ES-I3 (cell line): ENCODE measurements at regions not wholly inside any gene's neighbourhood (a gene's known extent, or its start where the extent isn't known, plus 50 kb on each side); places are given as distances from the start of the nearest gene placed in this dataset.

Source experiments
- H3K36me3 ChIP-seq: 2 replicates; pipeline ENCODE4 v1.6.1; 2013; ENCODE audit warnings: mild to moderate bottlenecking, low read length, control low read depth, moderate library complexity; ENCODE audit not compliant: insufficient read depth
- H3K4me1 ChIP-seq: 2 replicates; pipeline ENCODE4 v1.6.1; 2013; ENCODE audit warnings: mild to moderate bottlenecking, control low read depth, low read length; ENCODE audit not compliant: insufficient read depth
- H3K9ac ChIP-seq: 2 replicates; pipeline ENCODE4 v1.6.1; 2013; ENCODE audit warnings: low read depth, mild to moderate bottlenecking, low read length, moderate library complexity
- H3K9me3 ChIP-seq: 2 replicates; pipeline ENCODE4 v1.6.1; 2013; ENCODE audit warnings: mild to moderate bottlenecking, low read length, moderate library complexity; ENCODE audit not compliant: control insufficient read depth, insufficient read depth

- Histone ChIP-seq H3K4me1 (no peaks in the 10 kb centered on the region), H3K36me3 (no peaks in the 10 kb centered on the region), H3K9me3 (no peaks in the 10 kb centered on the region), H3K9ac (no peak overlapping the region)
Measured at GRCh38 chr7:18126281-18126680, 98.6 kb upstream of the PRPS1L1 start.

GRCh38 chr7:18128846-18129245 is 101.2 kb upstream of the PRPS1L1 start:
- no peaks in the 10 kb centered on the region for H3K4me1 ChIP-seq

GRCh38 chr7:18132811-18133210 is 105.2 kb upstream of the PRPS1L1 start:
- no peaks in the 10 kb centered on the region for H3K36me3 ChIP-seq
- no peak overlapping the region for H3K9ac ChIP-seq
- no peaks in the 10 kb centered on the region for H3K4me1 ChIP-seq
- H3K9me3 ChIP-seq: no peaks in the 10 kb centered on the region

More at GRCh38 chr7:18128846-18129245, 101.2 kb upstream of the PRPS1L1 start:
- Histone ChIP-seq H3K9me3 (no peaks in the 10 kb centered on the region), H3K36me3 (no peaks in the 10 kb centered on the region), H3K9ac (no peak overlapping the region)

- Histone ChIP-seq H3K9ac (no peak overlapping the region), H3K36me3 (no peaks in the 10 kb centered on the region), H3K4me1 (no peaks in the 10 kb centered on the region), H3K9me3 (no peaks in the 10 kb centered on the region)
Measured at GRCh38 chr7:18133921-18134320, 106.3 kb upstream of the PRPS1L1 start.

GRCh38 chr7:18140943-18141342 is 113.3 kb upstream of the PRPS1L1 start:
- peaks cover 6% of the 10 kb centered on the region; the same call in 1 of the 2 replicates for H3K4me1 ChIP-seq
- H3K36me3 ChIP-seq: no peaks in the 10 kb centered on the region
- H3K9me3 ChIP-seq: no peaks in the 10 kb centered on the region
- H3K9ac ChIP-seq: no peak overlapping the region

- Histone ChIP-seq H3K9ac (no peak overlapping the region), H3K36me3 (no peaks in the 10 kb centered on the region), H3K4me1 (peaks cover 6% of the 10 kb centered on the region; the same call in 1 of the 2 replicates), H3K9me3 (no peaks in the 10 kb centered on the region)
Measured at GRCh38 chr7:18144166-18144565, 116.5 kb upstream of the PRPS1L1 start.

GRCh38 chr7:18145160-18145559 is 117.5 kb upstream of the PRPS1L1 start:
- H3K9ac ChIP-seq: no peak overlapping the region
- no peaks in the 10 kb centered on the region for H3K9me3 ChIP-seq
- no peaks in the 10 kb centered on the region for H3K36me3 ChIP-seq
- peaks cover 6% of the 10 kb centered on the region; the same call in 1 of the 2 replicates for H3K4me1 ChIP-seq

- H3K9me3 ChIP-seq: no peaks in the 10 kb centered on the region
- H3K9ac ChIP-seq: no peak overlapping the region
- no peaks in the 10 kb centered on the region for H3K4me1 ChIP-seq
- no peaks in the 10 kb centered on the region for H3K36me3 ChIP-seq
Measured at GRCh38 chr7:18151422-18151821, 123.8 kb upstream of the PRPS1L1 start.

- Histone ChIP-seq H3K36me3 (no peaks in the 10 kb centered on the region), H3K9ac (no peak overlapping the region), H3K4me1 (no peaks in the 10 kb centered on the region), H3K9me3 (no peaks in the 10 kb centered on the region)
Measured at GRCh38 chr7:18153183-18153748, 125.6 kb upstream of the PRPS1L1 start.

- no peak overlapping the region for H3K9ac ChIP-seq
- H3K36me3 ChIP-seq: no peaks in the 10 kb centered on the region
- no peaks in the 10 kb centered on the region for H3K4me1 ChIP-seq
- H3K9me3 ChIP-seq: no peaks in the 10 kb centered on the region
Measured at GRCh38 chr7:18154726-18155125, 127.1 kb upstream of the PRPS1L1 start.

GRCh38 chr7:18157233-18157632 is 129.6 kb upstream of the PRPS1L1 start:
- Histone ChIP-seq H3K4me1 (no peaks in the 10 kb centered on the region), H3K9me3 (no peaks in the 10 kb centered on the region), H3K36me3 (no peaks in the 10 kb centered on the region), H3K9ac (no peak overlapping the region)

GRCh38 chr7:18162657-18163056 is 135.0 kb upstream of the PRPS1L1 start:
- Histone ChIP-seq H3K36me3 (no peaks in the 10 kb centered on the region), H3K4me1 (no peaks in the 10 kb centered on the region), H3K9me3 (no peaks in the 10 kb centered on the region), H3K9ac (no peak overlapping the region)

GRCh38 chr7:18163091-18163490 is 135.4 kb upstream of the PRPS1L1 start:
- Histone ChIP-seq H3K36me3 (no peaks in the 10 kb centered on the region), H3K4me1 (no peaks in the 10 kb centered on the region)

GRCh38 chr7:18165166-18165565 is 137.5 kb upstream of the PRPS1L1 start:
- H3K36me3 ChIP-seq: no peaks in the 10 kb centered on the region
- no peaks in the 10 kb centered on the region for H3K4me1 ChIP-seq
- no peak overlapping the region for H3K9ac ChIP-seq
- no peaks in the 10 kb centered on the region for H3K9me3 ChIP-seq

More at GRCh38 chr7:18163091-18163490, 135.4 kb upstream of the PRPS1L1 start:
- H3K9me3 ChIP-seq: no peaks in the 10 kb centered on the region
- H3K9ac ChIP-seq: no peak overlapping the region

GRCh38 chr7:18166002-18166401 is 138.4 kb upstream of the PRPS1L1 start:
- H3K9me3 ChIP-seq: no peaks in the 10 kb centered on the region
- no peaks in the 10 kb centered on the region for H3K4me1 ChIP-seq
- no peak overlapping the region for H3K9ac ChIP-seq
- H3K36me3 ChIP-seq: no peaks in the 10 kb centered on the region

GRCh38 chr7:18167815-18168214 is 140.2 kb upstream of the PRPS1L1 start:
- no peaks in the 10 kb centered on the region for H3K36me3 ChIP-seq
- no peak overlapping the region for H3K9ac ChIP-seq
- H3K4me1 ChIP-seq: no peaks in the 10 kb centered on the region
- no peaks in the 10 kb centered on the region for H3K9me3 ChIP-seq
